ENCODE measurements at regions not wholly inside any gene's neighbourhood (a gene's known extent, or its start where the extent isn't known, plus 50 kb on each side); places are given as distances from the start of the nearest gene placed in this dataset.

GRCh38 chr7:16089801-16090200, 331.5 kb downstream of the CRPPA start:
- TF ChIP-seq CTCF (IDR thresholded peaks at IDR 0.05; ENCODE audit: insufficient read depth, low read depth, low read length) (no peak), EZH2 (IDR thresholded peaks at IDR 0.05; ENCODE audit: insufficient read depth, low read length) (no peak)

Data from astrocyte (in vitro differentiated cells and primary cell).